ENCODE measurements at regions not wholly inside any gene's neighbourhood (a gene's known extent, or its start where the extent isn't known, plus 50 kb on each side); places are given as distances from the start of the nearest gene placed in this dataset.

DNA sequence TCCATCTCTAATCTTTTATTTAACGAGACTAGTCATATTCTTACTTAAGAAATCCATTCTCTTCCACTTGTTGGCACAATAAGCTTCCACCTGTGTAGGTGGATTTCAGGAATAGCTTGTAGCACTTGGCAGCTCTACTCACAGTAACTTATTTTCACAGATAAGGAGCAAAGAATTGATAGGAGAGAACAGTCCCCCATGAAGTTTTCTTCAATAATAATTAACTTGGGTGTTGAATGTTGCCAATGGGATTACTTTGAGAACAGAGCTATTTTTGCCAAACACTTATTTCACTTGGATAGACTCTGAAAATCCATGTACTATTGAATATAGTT is 1388.6 kb upstream of the PIK3C3 start:
- Histone ChIP-seq H3K27ac (no peak overlapping the region), H3K9me3 (no peaks in the 10 kb centered on the region), H3K4me1 (no peaks in the 10 kb centered on the region), H3K27me3 (no peaks in the 10 kb centered on the region), H3K4me3 (no peak overlapping the region), H3K36me3 (no peaks in the 10 kb centered on the region)
- intact Hi-C loops (cut with DNase I; ENCODE audit: low total_unique reads) = no loop called here
- no peak for DNase-seq (ENCODE audit: low spot score in 2 of 2)
- no peak for TF ChIP-seq POLR2A (IDR thresholded peaks at IDR 0.05)
- TF ChIP-seq, protein P1, sequence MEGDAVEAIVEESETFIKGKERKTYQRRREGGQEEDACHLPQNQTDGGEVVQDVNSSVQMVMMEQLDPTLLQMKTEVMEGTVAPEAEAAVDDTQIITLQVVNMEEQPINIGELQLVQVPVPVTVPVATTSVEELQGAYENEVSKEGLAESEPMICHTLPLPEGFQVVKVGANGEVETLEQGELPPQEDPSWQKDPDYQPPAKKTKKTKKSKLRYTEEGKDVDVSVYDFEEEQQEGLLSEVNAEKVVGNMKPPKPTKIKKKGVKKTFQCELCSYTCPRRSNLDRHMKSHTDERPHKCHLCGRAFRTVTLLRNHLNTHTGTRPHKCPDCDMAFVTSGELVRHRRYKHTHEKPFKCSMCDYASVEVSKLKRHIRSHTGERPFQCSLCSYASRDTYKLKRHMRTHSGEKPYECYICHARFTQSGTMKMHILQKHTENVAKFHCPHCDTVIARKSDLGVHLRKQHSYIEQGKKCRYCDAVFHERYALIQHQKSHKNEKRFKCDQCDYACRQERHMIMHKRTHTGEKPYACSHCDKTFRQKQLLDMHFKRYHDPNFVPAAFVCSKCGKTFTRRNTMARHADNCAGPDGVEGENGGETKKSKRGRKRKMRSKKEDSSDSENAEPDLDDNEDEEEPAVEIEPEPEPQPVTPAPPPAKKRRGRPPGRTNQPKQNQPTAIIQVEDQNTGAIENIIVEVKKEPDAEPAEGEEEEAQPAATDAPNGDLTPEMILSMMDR (IDR thresholded peaks at IDR 0.05) = no peak
- no peak for TF ChIP-seq POLR2AphosphoS5 (IDR thresholded peaks at IDR 0.05)

DNA sequence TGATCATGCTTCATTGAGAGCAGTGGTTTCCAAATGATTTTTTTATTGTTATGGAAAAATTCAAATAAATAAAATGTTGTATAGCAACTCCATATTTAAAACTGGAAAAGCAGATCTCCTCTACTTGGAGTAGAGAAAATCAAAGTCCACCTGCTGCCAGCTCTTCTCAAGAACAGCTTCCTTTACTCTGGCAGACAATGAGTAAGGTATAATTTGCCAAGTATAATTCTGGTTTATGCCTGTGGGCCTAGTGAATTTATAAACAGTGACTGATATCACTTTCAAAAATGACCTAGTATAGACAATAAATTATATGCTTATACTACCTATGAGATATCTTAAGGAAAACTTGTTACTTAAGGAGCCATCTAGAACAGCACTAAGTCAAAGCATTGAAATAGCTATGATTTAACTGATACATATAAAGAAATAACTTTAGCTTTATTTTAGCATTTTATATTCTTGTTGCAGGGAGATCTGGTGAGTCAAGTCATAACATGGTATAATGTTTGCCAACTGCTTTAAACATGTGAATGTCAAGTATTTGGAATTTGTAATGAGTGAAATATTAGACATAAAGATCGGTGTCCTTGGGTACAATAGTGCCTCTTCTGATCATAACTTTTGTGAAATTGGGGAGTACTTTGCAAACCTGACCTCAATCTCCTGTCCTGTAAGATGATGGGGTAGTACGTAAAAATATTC is 1389.1 kb upstream of the PIK3C3 start:
- no peaks in the 10 kb centered on the region for H3K27me3 ChIP-seq
- no peak overlapping the region for H3K4me3 ChIP-seq
- no peak for TF ChIP-seq POLR2AphosphoS5 (IDR thresholded peaks at IDR 0.05)
- TF ChIP-seq, protein P1 (IDR thresholded peaks at IDR 0.05) = no peak
- no peak for TF ChIP-seq POLR2A (IDR thresholded peaks at IDR 0.05)
- H3K4me1 ChIP-seq = no peaks in the 10 kb centered on the region
- DNase-seq (ENCODE audit: low spot score in 2 of 2) = no peak
- no peak overlapping the region for H3K27ac ChIP-seq
- H3K9me3 ChIP-seq = no peaks in the 10 kb centered on the region
- H3K36me3 ChIP-seq = no peaks in the 10 kb centered on the region
- intact Hi-C loops (cut with DNase I; ENCODE audit: low total_unique reads) = no loop called here

DNA sequence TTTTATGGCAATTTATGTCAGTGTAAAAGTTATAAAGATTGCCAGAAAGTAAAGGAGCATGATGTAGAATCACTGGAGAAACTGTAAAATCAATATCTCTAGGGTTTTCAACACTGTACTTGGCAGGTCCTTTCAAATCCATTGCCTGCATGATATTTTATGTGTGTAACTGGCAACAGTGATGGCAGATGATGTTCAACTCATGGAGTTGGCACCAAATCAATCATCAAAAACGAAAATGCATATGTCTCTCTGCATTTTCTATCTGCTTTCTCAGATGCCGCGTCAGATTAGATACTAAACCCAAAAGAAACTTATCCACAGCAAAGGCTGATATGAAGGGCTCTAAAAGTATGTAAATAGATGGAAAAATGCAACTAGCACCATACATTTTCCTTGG is 1395.5 kb upstream of the PIK3C3 start:
- no peak for TF ChIP-seq POLR2AphosphoS5 (IDR thresholded peaks at IDR 0.05)
- no peak for DNase-seq (ENCODE audit: low spot score in 2 of 2)
- Histone ChIP-seq H3K27ac (no peak overlapping the region), H3K27me3 (no peaks in the 10 kb centered on the region), H3K4me1 (no peaks in the 10 kb centered on the region), H3K9me3 (no peaks in the 10 kb centered on the region), H3K4me3 (no peak overlapping the region), H3K36me3 (no peaks in the 10 kb centered on the region)
- intact Hi-C loops (cut with DNase I; ENCODE audit: low total_unique reads) = no loop called here

DNA sequence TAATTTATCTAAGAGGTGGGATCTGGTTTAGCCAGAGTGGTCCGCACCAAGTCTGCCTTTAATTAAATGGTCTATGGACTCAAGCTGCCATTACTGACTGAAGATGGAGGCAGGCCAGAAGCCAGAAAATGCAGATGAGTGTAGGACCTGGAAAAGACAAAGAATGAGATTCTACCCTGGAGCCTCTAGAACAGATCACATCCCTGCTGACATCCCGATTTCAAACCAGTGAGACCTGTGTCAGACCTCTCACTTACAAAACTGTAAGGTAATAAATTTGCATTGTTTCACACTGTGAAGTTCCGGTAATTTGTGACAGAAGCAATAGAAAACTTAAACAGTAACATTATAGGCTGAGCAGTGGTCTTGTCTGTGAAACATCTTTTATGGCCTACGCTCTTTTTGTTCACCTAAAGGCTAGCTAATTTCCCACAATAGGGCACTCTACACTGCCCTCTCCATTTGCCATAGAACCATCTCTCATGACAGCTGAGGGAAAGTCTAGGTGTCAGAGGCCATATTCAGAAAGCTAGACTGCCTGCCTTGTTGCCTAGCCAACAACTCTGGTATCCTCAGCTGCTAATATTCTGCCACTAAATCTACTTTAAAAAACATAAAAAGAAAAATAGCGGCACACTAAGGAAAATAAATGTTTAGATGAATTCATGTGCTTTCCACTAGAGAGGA is 1396.2 kb upstream of the PIK3C3 start:
- Histone ChIP-seq H3K36me3 (no peaks in the 10 kb centered on the region), H3K4me3 (no peak overlapping the region), H3K27ac (no peak overlapping the region), H3K27me3 (no peaks in the 10 kb centered on the region), H3K9me3 (no peaks in the 10 kb centered on the region), H3K4me1 (no peaks in the 10 kb centered on the region)
- DNase-seq (ENCODE audit: low spot score in 2 of 2) = no peak
- TF ChIP-seq POLR2AphosphoS5 (IDR thresholded peaks at IDR 0.05) (no peak), POLR2A (IDR thresholded peaks at IDR 0.05) (no peak)
- TF ChIP-seq, protein P1 (IDR thresholded peaks at IDR 0.05) = no peak
- intact Hi-C loops (cut with DNase I; ENCODE audit: low total_unique reads) = no loop called here

DNA sequence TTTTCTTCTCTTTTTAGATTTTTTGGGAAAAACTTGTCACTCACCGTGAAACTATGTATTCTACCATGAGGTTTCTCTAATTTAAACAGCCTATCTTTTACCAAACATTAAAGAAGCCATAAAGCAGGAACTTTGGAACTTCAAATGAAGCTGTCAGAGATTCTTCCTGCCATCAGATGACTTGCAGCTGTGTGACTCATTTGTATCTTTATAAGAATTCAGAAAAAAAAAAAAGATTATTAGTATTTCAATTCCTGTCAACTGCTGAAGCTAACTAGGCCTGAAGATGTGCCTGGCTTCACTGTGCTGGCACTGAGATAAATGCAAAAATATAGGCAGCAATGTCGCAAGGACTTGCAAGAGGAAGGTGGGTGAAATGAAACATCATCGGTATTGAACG is 1399.1 kb upstream of the PIK3C3 start:
- no peaks in the 10 kb centered on the region for H3K36me3 ChIP-seq
- H3K4me1 ChIP-seq = no peaks in the 10 kb centered on the region
- no peaks in the 10 kb centered on the region for H3K9me3 ChIP-seq
- no peak overlapping the region for H3K27ac ChIP-seq
- no peaks in the 10 kb centered on the region for H3K27me3 ChIP-seq
- H3K4me3 ChIP-seq = no peak overlapping the region
- intact Hi-C loops (cut with DNase I; ENCODE audit: low total_unique reads) = no loop called here
- TF ChIP-seq POLR2A (IDR thresholded peaks at IDR 0.05) = no peak
- no peak for TF ChIP-seq POLR2AphosphoS5 (IDR thresholded peaks at IDR 0.05)
- TF ChIP-seq, protein P1 (IDR thresholded peaks at IDR 0.05) = no peak
- no peak for DNase-seq (ENCODE audit: low spot score in 2 of 2)
